ENCODE measurements at regions not wholly inside any gene's neighbourhood (a gene's known extent, or its start where the extent isn't known, plus 50 kb on each side); places are given as distances from the start of the nearest gene placed in this dataset.

- DNase-seq, result no peak
- WGBS, 2 donors, result 77 to 78% methylated on average over 1 of the region's 1 CpG
- no peak for TF ChIP-seq CTCF (IDR thresholded peaks at IDR 0.05; ENCODE audit: control extremely low read depth, extremely low read depth)
These were observed 646.0 kb upstream of the SLITRK6 start for GRCh38 chr13:86445206-86445605.

DNA sequence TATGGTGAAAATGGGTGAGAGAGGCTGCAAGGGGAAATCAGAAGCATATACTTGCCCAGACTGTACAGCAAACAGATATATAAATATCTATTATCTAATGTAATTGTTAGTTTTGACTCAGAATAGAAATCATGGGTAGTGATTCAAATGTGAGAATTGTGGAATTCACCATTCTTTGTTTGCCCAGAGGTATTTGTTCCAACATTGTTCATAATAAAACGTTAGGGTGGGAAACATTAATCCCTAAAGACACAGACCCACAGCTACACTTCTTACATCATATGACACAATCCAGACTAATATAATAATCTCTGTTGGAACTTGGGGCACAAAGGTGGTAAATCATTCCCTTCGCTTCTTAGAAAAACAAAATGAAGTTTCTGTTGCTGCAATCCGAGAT is 646.5 kb upstream of the SLITRK6 start:
- TF ChIP-seq CTCF (IDR thresholded peaks at IDR 0.05; ENCODE audit: control extremely low read depth, extremely low read depth), result no peak
- peaks cover 0 to 2% (median 0%) of the 10 kb centered on the region in 4 donors for H3K9me3 ChIP-seq (ENCODE audit: control insufficient read depth in 4 of 4, insufficient read depth in 3 of 4, low read length in 3 of 4)
- DNase-seq (no peak), ATAC-seq (ENCODE audit: insufficient read depth, low FRiP score) (no peak)
- no peaks in the 10 kb centered on the region for H3K27me3 ChIP-seq (ENCODE audit: control insufficient read depth in 3 of 3, insufficient read depth in 3 of 3, low read length in 2 of 3)
- H3K4me3 ChIP-seq, result no peak overlapping the region
- H3K4me1 ChIP-seq (ENCODE audit: control insufficient read depth in 5 of 5, insufficient read depth in 5 of 5, low read length in 5 of 5), result peaks cover 0 to 4% (median 0%) of the 10 kb centered on the region in 5 donors
- H3K9ac ChIP-seq (ENCODE audit: insufficient read depth in 1 of 2, low read length in 2 of 2), result no peak overlapping the region
- 77 to 82% methylated on average over 3 of the region's 3 CpGs for WGBS, 2 donors
- H3K36me3 ChIP-seq (ENCODE audit: control insufficient read depth in 4 of 4, insufficient read depth in 4 of 4, low read length in 4 of 4), result no peaks in the 10 kb centered on the region
- no peak overlapping the region for H3K27ac ChIP-seq (ENCODE audit: low read depth in 1 of 2, low read length in 1 of 2)

More at GRCh38 chr13:86445206-86445605, 646.0 kb upstream of the SLITRK6 start:
- ATAC-seq (ENCODE audit: insufficient read depth, low FRiP score), result no peak
- Histone ChIP-seq H3K27me3 (ENCODE audit: control insufficient read depth in 3 of 3, insufficient read depth in 3 of 3, low read length in 2 of 3) (no peaks in the 10 kb centered on the region), H3K27ac (ENCODE audit: low read depth in 1 of 2, low read length in 1 of 2) (no peak overlapping the region), H3K4me3 (no peak overlapping the region), H3K36me3 (ENCODE audit: control insufficient read depth in 4 of 4, insufficient read depth in 4 of 4, low read length in 4 of 4) (no peaks in the 10 kb centered on the region), H3K9me3 (ENCODE audit: control insufficient read depth in 4 of 4, insufficient read depth in 3 of 4, low read length in 3 of 4) (no peaks in the 10 kb centered on the region), H3K4me1 (ENCODE audit: control insufficient read depth in 5 of 5, insufficient read depth in 5 of 5, low read length in 5 of 5) (peaks cover 0 to 4% (median 0%) of the 10 kb centered on the region in 5 donors), H3K9ac (ENCODE audit: insufficient read depth in 1 of 2, low read length in 2 of 2) (no peak overlapping the region)

GRCh38 chr13:86446311-86446710 is 647.1 kb upstream of the SLITRK6 start:
- peaks cover 0 to 2% (median 0%) of the 10 kb centered on the region in 4 donors for H3K9me3 ChIP-seq (ENCODE audit: control insufficient read depth in 4 of 4, insufficient read depth in 3 of 4, low read length in 3 of 4)
- DNase-seq (peak; percentile 27 to 70 (median 42)), ATAC-seq (ENCODE audit: insufficient read depth, low FRiP score) (no peak)
- TF ChIP-seq CTCF (IDR thresholded peaks at IDR 0.05; ENCODE audit: control extremely low read depth, extremely low read depth), result no peak
- H3K27me3 ChIP-seq (ENCODE audit: control insufficient read depth in 3 of 3, insufficient read depth in 3 of 3, low read length in 2 of 3), result no peaks in the 10 kb centered on the region
- H3K9ac ChIP-seq (ENCODE audit: insufficient read depth in 1 of 2, low read length in 2 of 2), result no peak overlapping the region
- no peaks in the 10 kb centered on the region for H3K36me3 ChIP-seq (ENCODE audit: control insufficient read depth in 4 of 4, insufficient read depth in 4 of 4, low read length in 4 of 4)
- no peak overlapping the region for H3K27ac ChIP-seq (ENCODE audit: low read depth in 1 of 2, low read length in 1 of 2)
- H3K4me1 ChIP-seq (ENCODE audit: control insufficient read depth in 5 of 5, insufficient read depth in 5 of 5, low read length in 5 of 5), result peaks cover 0 to 4% (median 0%) of the 10 kb centered on the region in 5 donors
- no peak overlapping the region for H3K4me3 ChIP-seq
- 70 to 79% methylated on average over 2 of the region's 2 CpGs for WGBS, 2 donors

GRCh38 chr13:86447479-86447878 is 648.3 kb upstream of the SLITRK6 start:
- 82 to 91% methylated on average over 1 of the region's 1 CpG for WGBS, 2 donors
- no peaks in the 10 kb centered on the region for H3K27me3 ChIP-seq (ENCODE audit: control insufficient read depth in 3 of 3, insufficient read depth in 3 of 3, low read length in 2 of 3)
- TF ChIP-seq CTCF (IDR thresholded peaks at IDR 0.05; ENCODE audit: control extremely low read depth, extremely low read depth), result no peak
- H3K27ac ChIP-seq (ENCODE audit: low read depth in 1 of 2, low read length in 1 of 2), result no peak overlapping the region
- no peak overlapping the region for H3K9ac ChIP-seq (ENCODE audit: insufficient read depth in 1 of 2, low read length in 2 of 2)
- ATAC-seq (ENCODE audit: insufficient read depth, low FRiP score), result no peak
- peaks cover 0 to 2% (median 0%) of the 10 kb centered on the region in 4 donors for H3K9me3 ChIP-seq (ENCODE audit: control insufficient read depth in 4 of 4, insufficient read depth in 3 of 4, low read length in 3 of 4)
- no peaks in the 10 kb centered on the region for H3K36me3 ChIP-seq (ENCODE audit: control insufficient read depth in 4 of 4, insufficient read depth in 4 of 4, low read length in 4 of 4)
- no peak for DNase-seq
- H3K4me1 ChIP-seq (ENCODE audit: control insufficient read depth in 5 of 5, insufficient read depth in 5 of 5, low read length in 5 of 5), result peaks cover 0 to 4% (median 0%) of the 10 kb centered on the region in 5 donors
- H3K4me3 ChIP-seq, result no peak overlapping the region
